ENCODE measurements at regions not wholly inside any gene's neighbourhood (a gene's known extent, or its start where the extent isn't known, plus 50 kb on each side); places are given as distances from the start of the nearest gene placed in this dataset.

DNA sequence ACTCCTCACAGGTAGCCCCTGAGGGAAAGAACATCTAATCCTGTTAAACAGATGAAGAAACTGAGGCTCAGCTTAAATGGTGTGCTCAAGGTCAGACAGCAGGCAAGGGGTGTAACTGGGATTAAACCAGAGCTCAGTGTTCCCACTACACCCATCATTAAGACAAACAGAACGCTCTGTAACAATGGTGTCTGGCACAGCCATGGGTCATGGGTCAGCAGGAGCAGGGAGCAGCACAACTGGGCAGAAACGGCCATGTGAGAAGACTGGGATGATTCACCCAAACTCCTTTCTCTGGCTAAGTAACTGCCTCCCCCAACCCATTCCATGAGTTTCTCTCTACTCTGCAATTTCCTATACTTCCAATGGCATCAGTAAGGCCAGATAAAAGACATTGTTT is 85.5 kb upstream of the PDE1C start:
- TF ChIP-seq EGR1 (IDR thresholded peaks at IDR 0.05; ENCODE audit: low read depth) (no peak), ZNF274 (IDR thresholded peaks at IDR 0.05; ENCODE audit: low read depth, low read length) (no peak), CTCF (IDR thresholded peaks at IDR 0.05 in 2 of 3, conservative IDR thresholded peaks at IDR 0.05 in 1 of 3; ENCODE audit: borderline replicate concordance in 1 of 3, insufficient read depth in 1 of 3, low read depth in 2 of 3, low read length in 2 of 3) (no peak), POLR2A (IDR thresholded peaks at IDR 0.05; ENCODE audit: borderline replicate concordance, extremely low read depth, insufficient read depth, insufficient read length) (no peak), POLR2AphosphoS5 (IDR thresholded peaks at IDR 0.05; ENCODE audit: low read depth, low read length) (no peak), SP1 (IDR thresholded peaks at IDR 0.05; ENCODE audit: low read depth) (no peak), EZH2phosphoT487 (IDR thresholded peaks at IDR 0.05; ENCODE audit: borderline replicate concordance) (no peak), RAD21 (IDR thresholded peaks at IDR 0.05; ENCODE audit: low read depth) (no peak), EZH2 (IDR thresholded peaks at IDR 0.05) (no peak), MAX (IDR thresholded peaks at IDR 0.05) (no peak), ZBTB33 (IDR thresholded peaks at IDR 0.05; ENCODE audit: extremely low read depth, insufficient replicate concordance, low read length) (no peak), CEBPB (IDR thresholded peaks at IDR 0.05; ENCODE audit: low read depth) (no peak)
- TF ChIP-seq, protein P1, sequence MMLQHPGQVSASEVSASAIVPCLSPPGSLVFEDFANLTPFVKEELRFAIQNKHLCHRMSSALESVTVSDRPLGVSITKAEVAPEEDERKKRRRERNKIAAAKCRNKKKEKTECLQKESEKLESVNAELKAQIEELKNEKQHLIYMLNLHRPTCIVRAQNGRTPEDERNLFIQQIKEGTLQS (IDR thresholded peaks at IDR 0.05): no peak
- TF ChIP-seq, protein P2, sequence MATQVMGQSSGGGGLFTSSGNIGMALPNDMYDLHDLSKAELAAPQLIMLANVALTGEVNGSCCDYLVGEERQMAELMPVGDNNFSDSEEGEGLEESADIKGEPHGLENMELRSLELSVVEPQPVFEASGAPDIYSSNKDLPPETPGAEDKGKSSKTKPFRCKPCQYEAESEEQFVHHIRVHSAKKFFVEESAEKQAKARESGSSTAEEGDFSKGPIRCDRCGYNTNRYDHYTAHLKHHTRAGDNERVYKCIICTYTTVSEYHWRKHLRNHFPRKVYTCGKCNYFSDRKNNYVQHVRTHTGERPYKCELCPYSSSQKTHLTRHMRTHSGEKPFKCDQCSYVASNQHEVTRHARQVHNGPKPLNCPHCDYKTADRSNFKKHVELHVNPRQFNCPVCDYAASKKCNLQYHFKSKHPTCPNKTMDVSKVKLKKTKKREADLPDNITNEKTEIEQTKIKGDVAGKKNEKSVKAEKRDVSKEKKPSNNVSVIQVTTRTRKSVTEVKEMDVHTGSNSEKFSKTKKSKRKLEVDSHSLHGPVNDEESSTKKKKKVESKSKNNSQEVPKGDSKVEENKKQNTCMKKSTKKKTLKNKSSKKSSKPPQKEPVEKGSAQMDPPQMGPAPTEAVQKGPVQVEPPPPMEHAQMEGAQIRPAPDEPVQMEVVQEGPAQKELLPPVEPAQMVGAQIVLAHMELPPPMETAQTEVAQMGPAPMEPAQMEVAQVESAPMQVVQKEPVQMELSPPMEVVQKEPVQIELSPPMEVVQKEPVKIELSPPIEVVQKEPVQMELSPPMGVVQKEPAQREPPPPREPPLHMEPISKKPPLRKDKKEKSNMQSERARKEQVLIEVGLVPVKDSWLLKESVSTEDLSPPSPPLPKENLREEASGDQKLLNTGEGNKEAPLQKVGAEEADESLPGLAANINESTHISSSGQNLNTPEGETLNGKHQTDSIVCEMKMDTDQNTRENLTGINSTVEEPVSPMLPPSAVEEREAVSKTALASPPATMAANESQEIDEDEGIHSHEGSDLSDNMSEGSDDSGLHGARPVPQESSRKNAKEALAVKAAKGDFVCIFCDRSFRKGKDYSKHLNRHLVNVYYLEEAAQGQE (IDR thresholded peaks at IDR 0.05; ENCODE audit: low read depth): no peak

All from HCT116 (cell line).